Neuron (in vitro differentiated cells): ENCODE measurements at regions not wholly inside any gene's neighbourhood (a gene's known extent, or its start where the extent isn't known, plus 50 kb on each side); places are given as distances from the start of the nearest gene placed in this dataset.
"Not testable (repeated sequence)": the region's sequence is repeated elsewhere in the genome, so short reads cannot be mapped to it uniquely, and the experiment has no call there.

Experiments
- H2AFZ ChIP-seq: one replicate; pipeline ENCODE4 v1.6.1; 2013; ENCODE audit warnings: low read depth, mild to moderate bottlenecking, inconsistent platforms, low read length, moderate library complexity
- H3K27me3 ChIP-seq: one replicate; pipeline ENCODE4 v1.6.1; 2013; ENCODE audit warnings: low read length; ENCODE audit not compliant: insufficient read depth
- H3K36me3 ChIP-seq: one replicate; pipeline ENCODE4 v1.6.1; 2013; ENCODE audit warnings: low read length; ENCODE audit not compliant: insufficient read depth
- H3K4me1 ChIP-seq: one replicate; pipeline ENCODE4 v1.6.1; 2013; ENCODE audit warnings: low read length; ENCODE audit not compliant: insufficient read depth
- H3K4me3 ChIP-seq: 2 replicates; pipeline ENCODE4 v1.5.1; 2013; ENCODE audit warnings: mild to moderate bottlenecking, low read length, moderate library complexity
- H3K9me3 ChIP-seq: one replicate; pipeline ENCODE4 v1.6.1; 2013; ENCODE audit warnings: low read length

GRCh38 chr20:12925210-12925755, 83.5 kb upstream of the SPTLC3 start:
- Histone ChIP-seq H2AFZ (peak overlapping the region; percentile 34), H3K36me3 (no peaks in the 10 kb centered on the region), H3K4me1 (peaks cover 16% of the 10 kb centered on the region), H3K27me3 (no peaks in the 10 kb centered on the region), H3K4me3 (peak overlapping the region; percentile 6), H3K9me3 (no peaks in the 10 kb centered on the region)

GRCh38 chr20:12925863-12926793, 82.6 kb upstream of the SPTLC3 start:
- Histone ChIP-seq H3K27me3 (no peaks in the 10 kb centered on the region), H3K9me3 (no peaks in the 10 kb centered on the region), H3K4me3 (no peak overlapping the region), H3K36me3 (no peaks in the 10 kb centered on the region), H3K4me1 (peaks cover 16% of the 10 kb centered on the region), H2AFZ (peak overlapping the region; percentile 34)

- H3K27me3 ChIP-seq = no peaks in the 10 kb centered on the region
- H2AFZ ChIP-seq = no peak overlapping the region
- H3K4me3 ChIP-seq = no peak overlapping the region
- H3K4me1 ChIP-seq = peaks cover 16% of the 10 kb centered on the region
- no peaks in the 10 kb centered on the region for H3K9me3 ChIP-seq
- H3K36me3 ChIP-seq = no peaks in the 10 kb centered on the region
Observed at GRCh38 chr20:12927489-12927888, 81.3 kb upstream of the SPTLC3 start.

- H3K9me3 ChIP-seq = no peaks in the 10 kb centered on the region
- H3K36me3 ChIP-seq = no peaks in the 10 kb centered on the region
- peaks cover 16% of the 10 kb centered on the region for H3K4me1 ChIP-seq
- H3K4me3 ChIP-seq = no peak overlapping the region
- H2AFZ ChIP-seq = no peak overlapping the region
- H3K27me3 ChIP-seq = no peaks in the 10 kb centered on the region
Observed at GRCh38 chr20:12928358-12928754, 80.4 kb upstream of the SPTLC3 start.

- H2AFZ ChIP-seq = no peak overlapping the region
- no peaks in the 10 kb centered on the region for H3K27me3 ChIP-seq
- H3K9me3 ChIP-seq = no peaks in the 10 kb centered on the region
- H3K36me3 ChIP-seq = no peaks in the 10 kb centered on the region
- peaks cover 13% of the 10 kb centered on the region for H3K4me1 ChIP-seq
- H3K4me3 ChIP-seq = no peak overlapping the region
Observed at GRCh38 chr20:12928755-12929401, 79.9 kb upstream of the SPTLC3 start.

GRCh38 chr20:12936020-12936419, 72.8 kb upstream of the SPTLC3 start:
- Histone ChIP-seq H3K4me3 (no peak overlapping the region), H3K9me3 (no peaks in the 10 kb centered on the region), H3K4me1 (no peaks in the 10 kb centered on the region), H3K36me3 (no peaks in the 10 kb centered on the region), H3K27me3 (no peaks in the 10 kb centered on the region), H2AFZ (no peak overlapping the region)

- Histone ChIP-seq H3K4me3 (no peak overlapping the region), H3K4me1 (no peaks in the 10 kb centered on the region), H2AFZ (no peak overlapping the region), H3K27me3 (no peaks in the 10 kb centered on the region), H3K9me3 (no peaks in the 10 kb centered on the region), H3K36me3 (no peaks in the 10 kb centered on the region)
Observed at GRCh38 chr20:12936524-12936923, 72.2 kb upstream of the SPTLC3 start.

GRCh38 chr20:12941025-12941424, 67.7 kb upstream of the SPTLC3 start:
- Histone ChIP-seq H2AFZ (no peak overlapping the region), H3K9me3 (no peaks in the 10 kb centered on the region), H3K36me3 (no peaks in the 10 kb centered on the region)

GRCh38 chr20:12942123-12942522, 66.6 kb upstream of the SPTLC3 start:
- no peaks in the 10 kb centered on the region for H3K9me3 ChIP-seq
- H3K4me1 ChIP-seq = no peaks in the 10 kb centered on the region
- H3K27me3 ChIP-seq = no peaks in the 10 kb centered on the region
- no peak overlapping the region for H2AFZ ChIP-seq
- no peaks in the 10 kb centered on the region for H3K36me3 ChIP-seq
- H3K4me3 ChIP-seq = no peak overlapping the region

More at GRCh38 chr20:12941025-12941424, 67.7 kb upstream of the SPTLC3 start:
- Histone ChIP-seq H3K4me1 (no peaks in the 10 kb centered on the region), H3K4me3 (no peak overlapping the region), H3K27me3 (no peaks in the 10 kb centered on the region)

- Histone ChIP-seq H3K4me3 (no peak overlapping the region), H2AFZ (no peak overlapping the region)
Observed at GRCh38 chr20:12946789-12947188, 62.0 kb upstream of the SPTLC3 start.

GRCh38 chr20:12947691-12948090, 61.1 kb upstream of the SPTLC3 start:
- Histone ChIP-seq H3K4me1 (no peaks in the 10 kb centered on the region), H3K27me3 (no peaks in the 10 kb centered on the region), H3K4me3 (no peak overlapping the region), H3K9me3 (no peaks in the 10 kb centered on the region), H3K36me3 (no peaks in the 10 kb centered on the region), H2AFZ (no peak overlapping the region)

More at GRCh38 chr20:12946789-12947188, 62.0 kb upstream of the SPTLC3 start:
- H3K4me1 ChIP-seq = no peaks in the 10 kb centered on the region
- H3K9me3 ChIP-seq = no peaks in the 10 kb centered on the region
- no peaks in the 10 kb centered on the region for H3K27me3 ChIP-seq
- no peaks in the 10 kb centered on the region for H3K36me3 ChIP-seq

GRCh38 chr20:12949429-12949980, 59.3 kb upstream of the SPTLC3 start:
- Histone ChIP-seq H2AFZ (no peak overlapping the region), H3K27me3 (no peaks in the 10 kb centered on the region), H3K4me3 (no peak overlapping the region), H3K9me3 (no peaks in the 10 kb centered on the region), H3K36me3 (no peaks in the 10 kb centered on the region), H3K4me1 (no peaks in the 10 kb centered on the region)

GRCh38 chr20:12954254-12954653, 54.5 kb upstream of the SPTLC3 start:
- H3K36me3 ChIP-seq, H3K9me3 ChIP-seq, H3K4me3 ChIP-seq, H2AFZ ChIP-seq, H3K27me3 ChIP-seq, H3K4me1 ChIP-seq: not testable (repeated sequence)
